Dermis microvascular lymphatic vessel endothelial cell (primary cell): ENCODE measurements at regions not wholly inside any gene's neighbourhood (a gene's known extent, or its start where the extent isn't known, plus 50 kb on each side); places are given as distances from the start of the nearest gene placed in this dataset.

Experiments used
- DNase-seq, 2 donors: peaks; one replicate each; pipeline versions ENCODE4 v3.0.0 to v3.0.0-alpha.2; 2010; ENCODE audit warnings: low read depth in 2 of 2

DNA sequence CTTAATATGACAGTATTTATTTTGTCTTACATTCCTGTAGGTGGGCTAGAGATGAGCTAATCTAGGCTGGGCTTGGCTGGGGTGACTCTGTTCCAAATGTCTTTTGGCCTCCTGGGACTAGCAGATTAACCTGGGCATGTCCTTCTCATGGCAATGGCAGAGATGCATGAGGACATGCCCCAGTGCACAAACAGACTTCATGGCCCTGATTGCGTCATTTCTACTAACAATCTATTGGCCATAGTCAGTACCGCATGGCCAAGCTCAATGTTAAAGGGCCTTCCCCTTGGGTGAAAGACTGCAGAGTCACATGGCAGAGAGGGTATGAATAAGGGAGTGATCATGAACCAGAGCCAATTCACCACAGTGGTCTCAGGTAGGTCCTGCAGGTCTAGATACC, 313.4 kb downstream of the MSX2 start:
- DNase-seq = no peak

DNA sequence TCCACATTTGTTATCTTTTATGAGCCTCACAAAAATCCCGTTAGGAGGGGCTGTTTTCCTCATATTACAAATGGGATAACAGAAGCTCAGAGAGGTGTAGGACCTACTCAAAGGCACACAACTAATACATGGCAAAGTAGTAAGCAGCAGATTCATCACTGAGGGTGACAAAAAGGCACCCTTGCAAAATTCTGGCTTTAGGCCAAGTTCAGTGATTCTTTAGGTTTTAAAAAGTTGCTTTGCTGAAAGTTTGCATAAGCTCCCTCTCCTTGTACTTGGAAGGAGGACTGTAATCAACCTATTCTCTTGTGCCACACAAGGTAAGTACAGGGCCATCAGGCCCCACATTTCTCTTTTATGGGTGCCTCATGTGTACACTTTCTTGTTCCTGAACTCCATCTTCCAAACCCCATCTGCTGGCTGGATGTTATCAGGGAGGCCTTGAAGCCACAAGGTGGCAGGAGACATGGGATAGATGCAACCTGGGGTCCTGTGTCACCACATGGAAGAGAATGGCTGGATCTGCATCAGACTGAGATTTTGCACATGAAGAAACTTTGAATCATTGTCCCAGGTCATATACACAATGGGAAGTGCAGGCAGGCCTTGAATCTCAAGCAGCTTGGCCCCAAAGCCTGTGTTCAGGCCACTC, 311.6 kb downstream of the MSX2 start:
- no peak for DNase-seq

DNA sequence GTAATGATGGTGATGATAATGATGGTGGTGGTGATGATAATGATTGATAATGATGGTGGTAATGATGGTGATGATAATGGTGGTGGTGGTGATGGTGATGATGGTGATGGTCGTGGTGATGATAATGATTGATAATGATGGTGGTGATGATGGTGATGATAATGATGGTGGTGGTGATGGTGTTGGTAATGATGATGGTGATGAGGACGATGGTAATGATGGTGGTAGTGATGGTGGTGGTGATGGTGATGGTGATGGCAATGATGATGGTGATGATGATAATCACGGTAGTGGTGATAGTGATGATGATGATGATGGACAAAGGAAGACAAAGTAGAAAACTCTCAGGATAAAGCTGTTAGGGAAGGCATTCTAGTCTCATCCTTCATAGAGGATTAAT, 310.5 kb downstream of the MSX2 start:
- no peak for DNase-seq

DNA sequence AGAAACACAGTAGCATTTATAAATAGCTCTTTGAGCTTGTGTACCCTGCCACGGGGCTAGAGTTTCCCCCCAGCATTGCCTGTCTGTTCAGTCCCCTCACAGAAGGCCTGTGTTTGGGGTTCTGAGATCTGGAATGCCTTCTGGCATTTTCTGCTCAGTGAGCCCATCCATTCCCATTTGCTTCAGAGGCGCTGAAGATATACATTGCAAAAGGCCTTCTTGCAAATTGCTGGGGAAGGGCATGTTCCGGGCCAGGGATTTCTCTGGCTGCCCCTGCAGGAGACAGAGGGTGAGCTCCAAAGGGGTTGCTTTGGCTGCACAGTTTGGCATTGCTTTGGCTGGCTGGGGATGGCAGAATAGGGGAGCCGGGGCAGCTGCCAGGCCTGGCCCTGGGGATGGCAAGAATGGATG, 308.4 kb downstream of the MSX2 start:
- DNase-seq = no peak

DNA sequence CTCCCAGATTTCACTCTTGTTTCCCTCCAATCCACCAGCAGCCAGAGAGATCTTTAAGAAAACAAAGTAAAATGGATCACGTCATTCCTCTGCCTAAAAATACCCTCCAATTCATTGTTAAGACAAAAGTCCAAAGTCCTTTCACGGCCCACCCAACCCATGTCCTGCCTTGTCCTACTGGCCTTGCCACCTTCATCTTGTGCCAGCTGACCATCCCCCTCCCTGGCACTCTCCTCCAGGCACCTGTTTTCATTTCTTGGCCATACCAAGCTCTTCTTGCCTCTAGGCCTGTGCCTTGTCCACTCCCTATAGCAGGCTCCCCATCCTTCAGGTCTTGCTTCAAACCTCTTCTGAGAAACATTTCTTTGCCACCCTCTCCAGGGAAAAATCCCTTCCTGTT, 307.6 kb downstream of the MSX2 start:
- no peak for DNase-seq

DNA sequence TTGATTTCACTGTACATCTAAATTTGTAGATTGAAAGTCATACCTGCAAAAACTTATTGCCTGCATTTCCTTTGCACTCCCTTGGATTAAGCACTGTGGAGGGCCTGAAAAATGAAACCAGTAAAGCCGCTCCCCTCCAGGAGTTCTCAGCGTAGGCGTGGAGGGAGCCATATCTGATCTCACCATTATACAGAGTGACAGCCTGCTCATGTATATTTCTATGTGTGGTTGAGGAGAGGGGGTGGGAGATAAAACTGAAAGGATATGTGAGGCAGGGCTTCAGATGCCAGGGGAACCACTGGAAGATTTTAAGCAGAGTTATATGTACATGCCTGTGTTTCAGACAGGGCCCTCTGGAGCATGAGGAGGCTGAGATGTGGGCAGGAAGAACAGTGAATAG, 303.0 kb downstream of the MSX2 start:
- DNase-seq = no peak

DNA sequence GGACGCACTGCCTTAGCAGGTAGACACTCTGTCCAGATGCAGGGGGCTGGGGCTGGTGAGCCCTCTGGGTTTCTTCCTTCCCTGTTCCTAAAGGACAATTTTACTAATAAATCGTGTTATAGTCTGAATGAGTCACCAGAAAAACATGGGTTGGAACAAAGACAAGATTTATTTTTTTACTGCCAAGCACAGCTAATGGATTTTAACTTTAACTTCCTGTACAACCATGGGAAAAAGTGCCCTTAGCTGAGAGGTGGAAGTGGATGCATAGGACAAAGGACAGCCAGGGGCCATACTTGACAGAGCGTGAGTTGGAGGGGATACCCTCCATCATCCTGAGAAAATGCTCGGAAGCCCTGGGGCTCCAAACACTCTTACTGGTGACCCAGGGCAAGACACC, 300.7 kb downstream of the MSX2 start:
- DNase-seq = no peak

DNA sequence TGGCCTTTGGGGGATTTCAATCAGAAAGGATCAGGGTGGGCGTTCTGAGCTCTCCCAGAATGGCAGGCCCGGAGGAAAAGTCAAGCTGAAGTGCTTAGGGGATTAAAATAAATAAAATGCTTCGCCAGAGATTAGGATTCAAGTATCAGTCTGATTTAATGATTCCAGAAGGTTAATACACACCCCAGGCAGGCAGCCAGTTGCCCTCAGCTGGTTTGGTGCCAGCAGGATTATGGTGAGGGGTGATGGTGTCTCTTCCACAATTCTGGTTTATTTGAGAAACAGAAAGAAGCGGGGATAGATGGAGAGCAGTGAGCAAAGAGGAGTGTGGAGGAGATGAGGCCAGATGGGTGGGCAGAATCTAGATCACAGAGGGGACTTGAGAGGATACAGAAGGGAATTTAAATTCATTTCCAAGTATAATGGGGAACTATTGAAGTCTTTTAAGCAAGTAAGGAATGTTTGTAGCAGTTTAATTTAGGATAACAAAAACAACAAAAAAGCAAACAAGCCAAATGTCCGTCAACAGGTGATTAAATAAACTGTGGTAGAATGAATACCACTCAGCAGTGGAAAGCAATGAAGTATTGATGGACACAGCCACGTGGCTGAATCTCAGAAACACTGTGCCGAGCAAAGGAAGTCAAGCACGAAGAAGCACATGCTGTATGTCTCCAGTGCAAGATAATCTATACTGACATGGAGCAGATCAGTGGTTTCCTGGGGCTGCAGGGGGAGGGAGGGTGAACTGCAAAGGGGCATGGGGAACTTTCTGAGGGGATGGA, 297.7 kb downstream of the MSX2 start:
- no peak for DNase-seq

DNA sequence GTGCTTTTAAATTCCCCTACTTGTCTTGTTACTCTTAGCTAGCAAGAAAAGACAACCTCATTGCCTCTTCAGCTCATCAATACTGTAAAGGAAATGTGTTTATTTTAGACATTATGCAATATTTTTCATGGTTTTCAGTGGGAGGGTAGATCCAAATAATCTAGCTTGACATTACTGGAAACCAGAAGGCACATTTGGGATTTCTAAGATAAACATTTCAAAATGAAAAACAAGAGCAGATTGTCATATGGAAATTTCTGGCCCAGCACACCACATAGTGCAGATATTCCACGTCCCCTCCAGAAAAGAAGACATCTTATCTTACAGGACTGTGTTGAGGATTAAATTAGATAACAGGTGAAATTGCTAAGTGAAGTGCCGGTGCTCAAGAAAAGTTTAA, 296.9 kb downstream of the MSX2 start:
- DNase-seq = no peak

DNA sequence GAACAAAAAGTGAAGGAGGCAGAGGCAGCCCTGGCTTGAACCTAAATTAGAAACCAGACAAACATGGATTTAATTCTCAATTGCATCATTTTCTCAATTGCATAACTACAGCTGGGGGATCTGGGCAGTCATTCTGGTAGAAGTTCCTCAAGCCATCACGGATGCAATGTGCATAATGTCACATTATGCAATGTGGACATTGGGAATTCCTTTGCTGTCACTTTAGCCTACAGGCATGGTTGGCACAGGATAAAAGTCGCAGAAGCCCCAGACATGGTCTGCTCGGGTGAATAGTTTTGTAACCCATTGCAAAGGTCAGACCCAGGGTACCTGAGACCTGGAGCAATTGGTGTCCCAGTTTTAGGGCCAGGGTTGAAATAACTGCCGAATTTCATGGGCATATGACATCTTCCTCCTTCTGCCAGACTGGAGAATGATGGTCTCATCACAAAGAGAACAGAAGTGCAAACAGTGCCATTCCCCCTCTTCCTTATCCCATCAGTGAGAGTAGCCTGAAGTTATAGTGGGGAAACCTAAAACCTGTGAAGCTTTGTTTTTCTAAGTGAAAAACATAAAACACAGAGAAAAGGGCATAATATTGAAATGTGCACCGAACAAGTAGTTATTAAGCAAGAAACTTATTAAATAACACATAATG, 290.8 kb downstream of the MSX2 start:
- no peak for DNase-seq

DNA sequence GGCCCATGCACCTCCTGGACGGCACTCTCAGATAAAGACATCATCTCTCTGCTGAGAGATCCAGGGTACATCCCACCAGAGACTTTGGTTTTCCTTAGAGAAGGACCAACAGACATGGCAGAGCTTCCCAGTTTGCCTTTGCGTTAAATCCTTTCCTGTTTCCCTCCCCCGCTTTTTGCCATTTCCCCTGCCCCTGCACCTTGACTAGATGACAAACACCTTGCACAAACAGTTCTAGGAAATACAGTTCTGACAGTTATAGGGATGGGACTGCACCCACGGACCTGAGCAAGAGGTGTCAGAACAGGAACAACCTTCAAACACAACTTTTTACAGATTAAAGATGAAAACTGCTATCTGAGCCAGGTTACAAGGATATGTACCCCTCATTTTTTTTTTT, 288.9 kb downstream of the MSX2 start:
- DNase-seq = no peak

DNA sequence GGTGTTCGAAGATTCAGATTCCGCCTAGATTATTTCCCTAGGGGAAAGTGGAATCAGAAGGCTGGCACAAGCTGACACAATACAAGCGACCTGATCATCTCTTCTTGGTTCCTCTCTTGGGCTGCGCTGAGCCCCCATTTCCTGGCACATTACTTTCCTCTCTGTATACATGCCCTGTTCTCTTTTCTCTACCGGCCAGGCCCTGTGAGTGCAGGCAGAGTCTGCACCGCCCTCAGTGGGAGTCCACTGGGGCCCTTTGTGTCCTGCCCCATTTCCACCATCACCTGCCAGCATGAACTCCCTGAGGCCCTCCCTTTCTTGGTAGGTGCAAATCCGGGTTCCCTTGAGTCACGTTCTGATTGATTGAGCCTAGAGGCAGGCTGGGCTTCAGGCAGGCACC, 287.9 kb downstream of the MSX2 start:
- no peak for DNase-seq

DNA sequence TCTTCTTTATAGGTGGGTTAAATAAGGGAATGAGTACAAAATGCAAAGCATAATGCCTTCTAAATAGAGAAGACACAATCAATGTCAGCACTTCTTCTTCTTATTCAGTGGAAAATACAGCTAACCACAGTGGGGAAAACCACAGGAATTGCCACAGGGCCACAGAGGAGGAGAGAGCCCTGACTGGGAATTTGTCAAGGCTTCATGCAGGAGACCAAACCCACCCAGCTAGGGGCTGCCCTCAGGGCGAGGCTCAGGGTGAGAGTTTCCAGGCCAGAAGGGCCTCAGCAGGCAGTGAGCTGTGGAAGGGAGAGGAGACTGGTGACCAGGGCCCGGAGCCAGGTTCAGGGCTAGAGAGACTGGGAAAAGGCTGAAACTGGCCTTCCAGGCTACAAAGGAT, 279.1 kb downstream of the MSX2 start:
- no peak for DNase-seq

DNA sequence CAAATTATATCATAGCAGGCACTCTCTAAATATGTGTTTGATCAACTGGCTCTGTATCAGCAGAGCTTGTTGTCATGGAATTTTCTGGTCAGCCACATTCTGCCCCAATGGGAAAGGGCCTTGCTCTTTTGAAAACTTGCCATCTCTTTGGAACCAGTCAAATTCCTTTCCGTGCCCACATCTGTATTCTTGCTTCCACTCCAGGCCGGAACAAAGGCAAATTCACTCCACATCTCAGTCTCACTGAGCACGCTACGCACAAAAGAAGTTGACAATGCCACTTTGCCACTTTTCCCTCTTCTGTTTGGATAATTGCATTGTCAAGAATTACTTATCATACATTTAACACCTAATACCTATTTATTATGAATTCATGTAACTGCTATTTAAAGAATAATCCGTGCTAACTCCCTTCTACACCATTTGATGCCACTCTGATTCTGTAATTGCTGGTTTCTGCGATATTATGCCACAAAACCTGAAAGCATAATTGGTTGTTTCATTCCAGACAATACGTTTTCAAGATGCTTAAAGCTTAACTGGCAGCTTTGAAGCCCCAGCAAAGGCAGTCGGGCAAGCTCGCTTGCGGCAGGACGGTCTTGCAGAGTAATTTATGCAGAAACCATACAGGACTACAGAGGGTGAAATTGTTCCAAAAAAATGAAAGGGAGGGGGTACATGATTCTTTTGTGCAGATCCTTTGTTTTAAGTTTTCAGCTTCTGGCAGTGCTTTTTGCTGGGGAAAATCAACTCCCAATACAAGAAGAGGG, 277.7 kb downstream of the MSX2 start:
- no peak for DNase-seq

DNA sequence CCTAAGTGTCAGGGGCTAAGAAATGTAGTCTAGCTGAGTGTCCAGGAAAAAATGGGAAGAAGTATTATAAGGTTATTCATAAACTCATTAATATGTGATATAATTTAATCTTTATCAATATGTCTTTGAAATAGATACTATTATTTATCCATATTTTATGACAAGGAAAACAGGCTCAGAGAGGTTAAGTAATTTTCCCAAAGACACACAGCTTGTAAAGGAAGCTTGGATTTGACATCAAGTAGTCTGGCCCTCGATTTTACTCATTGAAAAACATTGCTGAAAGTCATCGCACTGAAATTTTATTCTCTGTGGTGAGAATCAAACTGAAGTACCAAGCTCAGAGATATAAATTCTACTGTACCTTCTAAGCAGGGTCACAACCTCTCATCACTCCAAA, 276.9 kb downstream of the MSX2 start:
- DNase-seq = no peak

DNA sequence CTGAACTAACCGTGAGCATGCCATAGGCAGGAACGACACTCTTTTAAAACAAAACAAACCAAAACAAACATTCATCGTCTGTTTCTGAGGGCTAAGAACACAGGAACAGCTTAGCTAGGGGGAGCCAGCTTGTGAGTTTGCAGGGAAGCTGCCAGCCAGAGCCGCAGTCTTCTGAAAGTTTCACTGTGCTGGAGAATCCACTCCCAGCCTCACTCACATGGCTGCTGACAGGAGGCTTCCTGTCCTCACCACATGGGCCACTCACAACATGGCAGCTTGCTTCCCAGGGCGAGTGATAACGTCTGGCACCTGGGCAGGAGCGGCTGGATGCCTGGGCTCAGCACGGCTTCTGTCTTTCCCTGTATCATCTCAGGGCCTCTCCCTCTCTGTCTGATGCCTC, 275.2 kb downstream of the MSX2 start:
- no peak for DNase-seq

DNA sequence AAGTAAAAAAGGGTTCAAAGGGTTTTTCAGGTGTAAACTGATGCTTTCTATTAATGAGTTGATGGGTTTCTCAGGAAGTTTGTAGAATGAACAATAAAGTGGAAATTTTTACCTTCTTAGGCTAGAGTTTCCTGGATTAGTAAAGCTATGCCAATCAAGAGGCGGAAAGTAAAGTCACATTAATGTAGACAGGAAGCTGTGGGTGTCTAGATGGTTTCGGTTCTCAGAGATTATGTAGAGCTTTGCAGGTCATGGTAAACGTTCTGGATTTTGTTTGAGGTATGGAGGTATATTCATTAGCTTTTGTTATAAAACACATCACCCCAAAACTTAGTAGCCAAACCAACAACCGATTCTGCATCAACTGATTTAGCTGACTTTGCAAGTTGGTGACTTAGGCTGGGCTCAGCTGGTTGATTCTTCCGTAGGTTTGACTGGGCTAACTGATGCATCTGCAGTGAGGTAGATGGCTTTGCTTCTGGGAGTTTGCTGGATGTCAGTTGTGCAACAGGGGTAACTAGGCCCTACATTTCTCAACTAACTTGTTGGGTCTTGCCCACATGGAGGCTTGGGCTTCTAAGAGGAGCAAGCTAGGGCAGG, 273.8 kb downstream of the MSX2 start:
- DNase-seq = no peak

DNA sequence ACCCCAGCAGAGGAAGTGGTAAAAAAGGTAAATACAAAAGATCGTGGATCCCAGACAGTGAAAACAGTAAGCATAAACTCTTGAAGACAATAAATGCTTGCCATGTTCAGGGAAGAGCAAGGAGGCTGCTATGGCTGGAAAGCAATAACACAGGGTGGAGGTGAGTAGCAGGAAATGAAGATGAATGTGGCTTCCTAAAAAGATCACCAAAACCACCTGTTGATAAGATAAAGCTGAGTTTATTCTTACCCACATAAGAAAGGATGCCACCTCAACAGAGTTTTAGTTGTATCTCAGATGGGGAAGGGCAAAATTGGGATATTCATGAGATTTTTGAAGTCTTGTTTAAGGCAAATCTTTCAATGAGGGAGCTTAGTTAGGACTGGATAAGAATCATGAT, 273.3 kb downstream of the MSX2 start:
- DNase-seq = no peak

DNA sequence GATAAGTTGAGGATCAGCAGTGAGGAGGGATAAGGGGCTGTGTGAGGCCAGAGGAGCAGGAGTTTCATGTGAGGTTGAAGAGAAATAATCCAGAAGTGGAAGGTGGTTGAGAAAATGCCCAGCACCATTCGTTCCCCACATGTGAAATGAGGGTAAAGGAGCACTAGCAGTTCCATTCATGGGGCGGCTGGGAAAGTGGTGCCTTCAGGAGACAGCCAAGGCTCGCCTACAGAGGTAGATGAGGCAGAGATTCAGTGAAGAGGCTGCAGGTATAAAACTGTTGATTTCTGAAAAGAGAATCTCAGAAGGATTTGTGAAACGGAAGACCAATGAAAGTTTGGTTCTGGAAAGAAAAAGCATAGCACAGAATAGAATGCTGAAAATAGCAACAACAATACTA, 272.6 kb downstream of the MSX2 start:
- DNase-seq = no peak

DNA sequence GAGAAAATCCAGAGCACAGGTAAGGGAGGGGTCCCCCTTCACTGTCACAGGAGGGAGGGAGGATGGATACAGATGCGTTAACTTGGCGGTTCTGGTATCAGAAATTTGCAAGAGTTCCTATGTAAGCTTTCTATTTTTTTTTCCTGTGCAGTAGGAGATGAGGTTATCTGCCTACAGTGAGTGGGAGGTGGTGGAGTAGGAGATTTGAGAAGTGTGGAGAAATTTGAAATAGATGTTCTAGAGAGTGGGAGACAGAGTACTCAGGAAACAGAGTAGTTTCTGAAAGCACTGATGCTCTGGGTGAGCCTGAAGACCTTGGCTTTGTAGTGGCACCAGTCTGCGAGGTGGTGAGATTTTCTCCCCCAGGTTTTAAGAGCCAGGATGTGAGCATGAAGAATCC, 271.4 kb downstream of the MSX2 start:
- DNase-seq = no peak

DNA sequence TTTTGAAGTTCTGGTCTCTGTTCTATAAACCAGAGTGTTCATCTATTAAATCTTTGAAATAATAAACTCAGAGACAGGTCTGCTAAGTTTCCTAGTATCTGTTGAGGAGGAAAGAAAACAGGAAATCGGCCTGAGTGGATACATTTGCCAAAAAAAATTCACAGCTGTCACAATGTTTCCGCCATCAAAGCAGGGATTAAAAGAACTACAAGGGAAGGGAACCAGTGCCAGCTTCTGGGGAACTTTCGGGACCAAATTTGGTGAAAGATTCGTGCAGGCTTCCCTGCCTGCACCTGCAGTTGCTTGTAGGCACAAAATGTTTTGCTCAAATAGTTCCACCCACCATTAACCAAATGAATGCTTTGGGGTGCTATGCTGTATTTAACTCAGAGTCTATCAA, 267.5 kb downstream of the MSX2 start:
- no peak for DNase-seq

DNA sequence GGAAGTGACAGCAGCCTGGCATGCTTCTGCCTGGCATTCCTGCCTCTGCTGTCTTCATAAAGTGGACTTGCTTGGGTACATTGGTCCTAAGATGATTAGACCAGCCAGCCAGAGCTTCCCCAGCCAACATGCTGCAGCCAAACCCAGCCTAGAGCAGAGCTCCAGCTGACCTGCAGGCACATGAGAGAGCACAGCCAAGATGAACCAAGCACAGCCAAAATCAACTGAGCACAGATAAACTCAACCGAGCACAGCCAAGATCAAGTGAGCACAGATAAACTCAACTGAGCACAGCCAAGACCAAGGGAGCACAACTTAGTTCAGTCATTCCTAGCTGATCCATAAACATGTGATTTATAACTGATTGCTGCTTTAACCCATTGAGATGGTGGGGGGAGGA, 266.5 kb downstream of the MSX2 start:
- no peak for DNase-seq
